ENCODE measurements at regions not wholly inside any gene's neighbourhood (a gene's known extent, or its start where the extent isn't known, plus 50 kb on each side); places are given as distances from the start of the nearest gene placed in this dataset.

DNA sequence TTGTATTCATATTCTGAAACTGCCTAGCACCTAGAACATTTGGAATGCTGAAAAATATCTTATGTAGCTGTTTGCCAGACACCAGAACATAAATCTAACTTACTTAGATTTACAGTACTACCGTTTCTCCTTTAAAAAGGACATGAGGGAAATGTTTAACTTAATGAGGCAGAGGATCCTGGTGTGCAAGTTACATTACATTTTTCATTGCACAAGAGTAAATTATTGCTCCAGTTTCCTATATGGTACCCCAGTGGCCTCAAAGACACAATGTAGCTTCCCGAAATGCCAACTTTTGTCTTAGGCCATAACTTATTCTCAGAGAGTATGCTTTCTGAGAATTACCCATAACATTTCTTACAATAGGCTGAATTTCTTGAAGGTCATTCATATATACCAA is 105.5 kb upstream of the DTNA start:
- Histone ChIP-seq H3K27ac (no peak overlapping the region), H3K4me3 (ENCODE audit: low read depth, low read length) (no peak overlapping the region), H3K9me3 (ENCODE audit: severe bottlenecking) (no peaks in the 10 kb centered on the region), H3K36me3 (no peaks in the 10 kb centered on the region), H3K27me3 (ENCODE audit: insufficient read depth, low read depth, severe bottlenecking) (no peaks in the 10 kb centered on the region)
- TF ChIP-seq, protein P1, sequence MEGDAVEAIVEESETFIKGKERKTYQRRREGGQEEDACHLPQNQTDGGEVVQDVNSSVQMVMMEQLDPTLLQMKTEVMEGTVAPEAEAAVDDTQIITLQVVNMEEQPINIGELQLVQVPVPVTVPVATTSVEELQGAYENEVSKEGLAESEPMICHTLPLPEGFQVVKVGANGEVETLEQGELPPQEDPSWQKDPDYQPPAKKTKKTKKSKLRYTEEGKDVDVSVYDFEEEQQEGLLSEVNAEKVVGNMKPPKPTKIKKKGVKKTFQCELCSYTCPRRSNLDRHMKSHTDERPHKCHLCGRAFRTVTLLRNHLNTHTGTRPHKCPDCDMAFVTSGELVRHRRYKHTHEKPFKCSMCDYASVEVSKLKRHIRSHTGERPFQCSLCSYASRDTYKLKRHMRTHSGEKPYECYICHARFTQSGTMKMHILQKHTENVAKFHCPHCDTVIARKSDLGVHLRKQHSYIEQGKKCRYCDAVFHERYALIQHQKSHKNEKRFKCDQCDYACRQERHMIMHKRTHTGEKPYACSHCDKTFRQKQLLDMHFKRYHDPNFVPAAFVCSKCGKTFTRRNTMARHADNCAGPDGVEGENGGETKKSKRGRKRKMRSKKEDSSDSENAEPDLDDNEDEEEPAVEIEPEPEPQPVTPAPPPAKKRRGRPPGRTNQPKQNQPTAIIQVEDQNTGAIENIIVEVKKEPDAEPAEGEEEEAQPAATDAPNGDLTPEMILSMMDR (IDR thresholded peaks at IDR 0.05; ENCODE audit: low read depth, low read length): no peak
- no peak for DNase-seq

DNA sequence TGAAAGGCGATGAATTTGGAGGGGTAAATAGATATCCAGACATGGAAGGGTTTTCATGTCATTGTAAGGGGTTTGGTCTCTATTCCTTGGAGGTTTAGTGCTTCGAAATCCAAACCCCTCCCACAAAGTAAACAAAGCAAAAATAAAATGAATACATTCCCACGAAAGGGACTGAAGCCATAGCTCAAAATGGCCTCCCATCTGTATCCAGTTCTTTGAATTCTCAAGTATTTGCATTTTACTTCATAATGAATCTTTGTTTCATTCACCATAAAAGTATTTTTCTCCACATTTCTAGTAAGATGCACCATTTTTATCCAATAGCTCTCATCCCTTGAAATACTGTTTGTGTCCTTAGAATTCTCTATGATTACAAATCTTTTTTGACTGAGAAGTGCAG is 103.2 kb upstream of the DTNA start:
- DNase-seq: no peak
- Histone ChIP-seq H3K27ac (no peak overlapping the region), H3K36me3 (no peaks in the 10 kb centered on the region), H3K9me3 (ENCODE audit: severe bottlenecking) (no peaks in the 10 kb centered on the region), H3K27me3 (ENCODE audit: insufficient read depth, low read depth, severe bottlenecking) (no peaks in the 10 kb centered on the region), H3K4me3 (ENCODE audit: low read depth, low read length) (no peak overlapping the region)
- TF ChIP-seq, protein P1 (IDR thresholded peaks at IDR 0.05; ENCODE audit: low read depth, low read length): no peak

DNA sequence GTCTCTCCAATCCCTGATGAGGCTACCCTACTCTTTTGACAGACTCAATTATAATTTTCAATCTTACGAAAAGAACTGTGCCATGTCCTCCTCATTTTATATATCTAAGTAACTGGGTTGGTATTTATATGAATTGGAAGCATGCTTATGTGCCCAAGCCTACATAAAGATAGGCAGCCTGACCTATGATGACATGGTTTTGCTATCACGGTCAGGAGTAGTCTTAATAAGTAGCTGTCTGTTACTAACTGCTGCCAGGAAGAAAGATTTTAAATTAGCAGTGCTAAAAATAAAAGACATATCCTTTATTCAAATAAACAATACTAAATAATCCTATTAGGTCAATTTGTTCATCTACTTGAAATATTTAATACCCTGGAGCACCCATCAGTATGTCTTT is 102.0 kb upstream of the DTNA start:
- TF ChIP-seq, protein P1 (IDR thresholded peaks at IDR 0.05; ENCODE audit: low read depth, low read length): no peak
- Histone ChIP-seq H3K27ac (no peak overlapping the region), H3K36me3 (no peaks in the 10 kb centered on the region), H3K4me3 (ENCODE audit: low read depth, low read length) (no peak overlapping the region), H3K27me3 (ENCODE audit: insufficient read depth, low read depth, severe bottlenecking) (no peaks in the 10 kb centered on the region), H3K9me3 (ENCODE audit: severe bottlenecking) (no peaks in the 10 kb centered on the region)
- no peak for DNase-seq

DNA sequence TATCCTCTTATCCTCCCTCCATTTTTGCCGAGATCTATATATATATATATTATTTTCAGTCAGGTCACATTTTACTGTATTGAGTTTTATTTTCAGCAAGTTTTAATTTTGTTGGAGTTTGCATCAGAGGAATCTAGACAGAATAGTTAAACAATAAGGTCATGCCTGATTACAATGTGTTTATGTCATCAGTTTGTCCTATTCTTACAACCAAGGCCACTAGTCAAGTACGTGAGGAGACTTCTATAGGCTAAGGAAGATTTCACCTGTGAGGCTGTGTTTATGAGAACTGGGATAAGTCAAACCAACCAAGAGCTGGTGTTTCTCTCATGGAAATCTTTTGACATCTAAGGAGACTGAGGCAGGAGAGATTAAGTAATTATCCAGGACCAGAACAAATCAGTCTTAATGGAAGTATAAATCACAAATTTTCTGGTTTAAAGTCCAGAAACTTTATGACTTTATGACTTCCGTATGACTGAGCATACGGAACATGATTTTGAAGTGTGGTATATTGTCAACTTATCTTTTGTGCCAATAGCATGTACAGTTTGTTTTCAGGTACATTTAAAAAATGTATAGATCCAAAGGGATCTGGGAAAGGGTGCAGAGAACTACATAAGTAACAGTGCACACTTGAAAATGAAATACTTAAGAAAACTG is 100.0 kb upstream of the DTNA start:
- Histone ChIP-seq H3K36me3 (no peaks in the 10 kb centered on the region), H3K4me3 (ENCODE audit: low read depth, low read length) (no peak overlapping the region), H3K9me3 (ENCODE audit: severe bottlenecking) (no peaks in the 10 kb centered on the region), H3K27ac (no peak overlapping the region), H3K27me3 (ENCODE audit: insufficient read depth, low read depth, severe bottlenecking) (no peaks in the 10 kb centered on the region)
- DNase-seq: no peak
- TF ChIP-seq, protein P1 (IDR thresholded peaks at IDR 0.05; ENCODE audit: low read depth, low read length): no peak

DNA sequence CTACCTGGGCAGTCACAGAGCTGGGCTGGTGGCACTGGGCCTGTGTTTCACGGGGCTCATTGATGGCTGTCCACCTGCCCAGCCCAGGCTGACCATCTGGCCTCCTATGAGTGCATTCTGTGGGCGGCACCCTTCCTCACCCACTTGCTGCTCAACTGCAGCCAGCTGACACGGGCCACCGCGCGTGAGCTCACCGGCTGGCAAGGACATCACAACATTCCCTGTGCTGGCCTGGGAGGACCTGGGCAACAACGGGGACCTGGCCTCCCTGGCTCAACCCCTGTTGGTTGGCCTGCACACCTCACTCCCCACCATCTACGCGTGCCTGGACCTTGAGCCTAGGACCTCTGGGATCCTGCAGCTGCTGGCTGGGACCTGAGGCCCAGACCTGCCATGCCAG is 98.2 kb upstream of the DTNA start:
- H3K36me3 ChIP-seq: no peaks in the 10 kb centered on the region
- TF ChIP-seq, protein P1 (IDR thresholded peaks at IDR 0.05; ENCODE audit: low read depth, low read length): no peak
- H3K4me3 ChIP-seq (ENCODE audit: low read depth, low read length): no peak overlapping the region
- no peak for DNase-seq
- H3K9me3 ChIP-seq (ENCODE audit: severe bottlenecking): no peaks in the 10 kb centered on the region
- no peak overlapping the region for H3K27ac ChIP-seq
- H3K27me3 ChIP-seq (ENCODE audit: insufficient read depth, low read depth, severe bottlenecking): no peaks in the 10 kb centered on the region

DNA sequence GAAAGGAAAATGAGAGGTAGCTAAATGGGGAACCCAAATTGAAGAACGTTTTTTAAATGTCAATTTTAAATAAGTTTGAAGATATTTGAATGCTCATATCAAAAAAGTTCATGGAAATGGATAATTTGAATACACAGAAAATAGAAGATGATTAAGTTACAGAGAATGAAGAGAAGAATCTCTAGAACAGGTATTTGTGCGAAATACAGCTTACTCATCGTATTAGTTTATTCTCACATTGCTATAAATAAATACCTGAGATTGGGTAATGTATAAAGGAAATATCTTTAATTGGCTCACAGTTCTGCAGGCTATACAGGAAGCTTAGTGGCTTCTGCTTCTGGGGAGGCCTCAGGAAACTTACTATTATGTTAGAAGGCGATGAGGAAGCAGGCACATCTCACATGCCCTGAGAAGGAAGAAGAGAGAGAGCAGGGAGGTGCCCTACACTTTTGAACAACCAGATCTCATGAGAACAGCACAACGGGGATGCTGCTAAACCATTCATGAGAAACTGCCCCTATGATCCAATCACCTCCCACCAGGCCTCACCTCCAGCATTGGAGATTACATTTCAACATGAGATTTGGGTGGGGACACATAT is 89.7 kb upstream of the DTNA start:
- Histone ChIP-seq H3K4me3 (ENCODE audit: low read depth, low read length) (no peak overlapping the region), H3K36me3 (no peaks in the 10 kb centered on the region), H3K9me3 (ENCODE audit: severe bottlenecking) (no peaks in the 10 kb centered on the region), H3K27ac (no peak overlapping the region), H3K27me3 (ENCODE audit: insufficient read depth, low read depth, severe bottlenecking) (no peaks in the 10 kb centered on the region)
- TF ChIP-seq, protein P1 (IDR thresholded peaks at IDR 0.05; ENCODE audit: low read depth, low read length): no peak
- DNase-seq: no peak
